Mesothelial cell of epicardium (in vitro differentiated cells): ENCODE measurements at regions not wholly inside any gene's neighbourhood (a gene's known extent, or its start where the extent isn't known, plus 50 kb on each side); places are given as distances from the start of the nearest gene placed in this dataset.

ENCODE experiments used
- DNase-seq, 2 experiments: peaks; one replicate each; pipeline ENCODE4 v3.0.0; 2021; ENCODE audit warnings: low spot score in 2 of 2; ENCODE audit not compliant: unreplicated experiment in 2 of 2
- H3K27ac Mint-ChIP-seq: 2 replicates; pipeline ENCODE4 v1.8.0; 2021; ENCODE audit warnings: mixed read lengths
- H3K27me3 Mint-ChIP-seq: 2 replicates; pipeline ENCODE4 v1.8.0; 2021; ENCODE audit warnings: low read depth, mixed read lengths
- H3K36me3 Mint-ChIP-seq: 2 replicates; pipeline ENCODE4 v1.8.0; 2021; ENCODE audit warnings: mixed read lengths
- H3K4me1 Mint-ChIP-seq: 2 replicates; pipeline ENCODE4 v1.8.0; 2021; ENCODE audit warnings: mixed read lengths
- H3K4me3 Mint-ChIP-seq: 2 replicates; pipeline ENCODE4 v1.8.0; 2021; ENCODE audit warnings: mild to moderate bottlenecking, moderate library complexity, mixed read lengths
- H3K9me3 Mint-ChIP-seq: 2 replicates; pipeline ENCODE4 v1.8.0; 2021; ENCODE audit warnings: mixed read lengths
- CTCF ChIP-seq: fragments of 200-600 bp; sonication (generic); IDR thresholded peaks from one replicate; pipeline ENCODE4 v1.5.0; 2021; ENCODE audit warnings: antibody characterized with exemption; ENCODE audit not compliant: unreplicated experiment

GRCh38 chr6:159617444-159617843 is 75.6 kb downstream of the SOD2 start:
- DNase-seq = no peak
- TF ChIP-seq CTCF = no peak
- H3K27ac Mint-ChIP-seq = no peak overlapping the region
- peaks cover 37% of the 10 kb centered on the region for H3K9me3 Mint-ChIP-seq
- no peaks in the 10 kb centered on the region for H3K4me1 Mint-ChIP-seq
- H3K27me3 Mint-ChIP-seq = peaks cover 6% of the 10 kb centered on the region
- no peaks in the 10 kb centered on the region for H3K36me3 Mint-ChIP-seq
- no peak overlapping the region for H3K4me3 Mint-ChIP-seq

DNA sequence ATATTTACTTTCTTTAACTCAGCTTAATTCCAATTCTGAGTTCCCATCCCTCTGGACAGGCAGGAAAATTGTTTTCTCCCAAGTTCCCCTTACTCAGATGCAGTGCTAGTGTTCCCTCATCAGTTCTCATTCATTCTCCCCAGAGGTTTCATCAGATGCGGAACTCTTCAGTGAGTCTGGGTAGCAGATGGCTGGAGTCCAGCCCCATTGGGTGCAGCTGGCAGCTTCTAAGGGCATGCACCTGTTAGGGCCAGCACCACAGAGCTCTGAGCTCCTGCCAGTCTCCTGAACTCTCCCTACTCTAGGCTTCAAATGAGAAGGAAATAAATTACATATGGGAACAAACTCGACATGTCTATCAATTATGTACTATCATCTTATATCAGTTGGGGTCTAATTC is 76.6 kb downstream of the SOD2 start:
- H3K4me3 Mint-ChIP-seq = no peak overlapping the region
- H3K27me3 Mint-ChIP-seq = peaks cover 4% of the 10 kb centered on the region
- H3K36me3 Mint-ChIP-seq = no peaks in the 10 kb centered on the region
- no peak for DNase-seq
- no peaks in the 10 kb centered on the region for H3K4me1 Mint-ChIP-seq
- no peak overlapping the region for H3K27ac Mint-ChIP-seq
- peaks cover 37% of the 10 kb centered on the region for H3K9me3 Mint-ChIP-seq
- TF ChIP-seq CTCF = no peak

DNA sequence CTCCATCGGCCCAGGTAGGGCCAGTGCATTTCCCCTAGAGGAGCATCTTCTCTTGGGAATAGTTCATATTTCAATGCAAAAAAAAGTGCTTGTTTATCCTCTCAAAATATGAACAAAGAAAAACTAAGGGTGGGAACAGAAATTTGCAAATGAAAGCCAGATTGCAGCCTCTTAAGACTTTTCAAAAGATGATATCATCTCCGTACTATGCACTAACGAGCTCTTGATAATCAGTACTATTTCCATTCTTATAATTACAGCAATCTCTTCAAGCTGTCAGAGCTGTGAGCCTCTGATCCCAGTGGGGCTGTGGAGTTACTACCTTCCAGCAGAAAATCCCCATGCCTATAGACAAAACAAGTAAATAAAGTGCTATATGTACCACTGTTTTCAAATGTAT is 77.1 kb downstream of the SOD2 start:
- H3K9me3 Mint-ChIP-seq = peaks cover 37% of the 10 kb centered on the region
- H3K27me3 Mint-ChIP-seq = peaks cover 4% of the 10 kb centered on the region
- TF ChIP-seq CTCF = no peak
- H3K4me3 Mint-ChIP-seq = no peak overlapping the region
- DNase-seq = no peak
- no peaks in the 10 kb centered on the region for H3K36me3 Mint-ChIP-seq
- no peak overlapping the region for H3K27ac Mint-ChIP-seq
- no peaks in the 10 kb centered on the region for H3K4me1 Mint-ChIP-seq

- no peak for DNase-seq
- no peaks in the 10 kb centered on the region for H3K36me3 Mint-ChIP-seq
- H3K27me3 Mint-ChIP-seq = peaks cover 2% of the 10 kb centered on the region
- H3K4me1 Mint-ChIP-seq = no peaks in the 10 kb centered on the region
- H3K4me3 Mint-ChIP-seq = no peak overlapping the region
- no peak for TF ChIP-seq CTCF
- H3K9me3 Mint-ChIP-seq = peaks cover 20% of the 10 kb centered on the region
- no peak overlapping the region for H3K27ac Mint-ChIP-seq
Measured at GRCh38 chr6:159610881-159611280, 82.2 kb downstream of the SOD2 start.

- Mint-ChIP-seq H3K9me3 (peaks cover 12% of the 10 kb centered on the region), H3K4me1 (no peaks in the 10 kb centered on the region), H3K4me3 (no peak overlapping the region), H3K27ac (no peak overlapping the region), H3K27me3 (peaks cover 2% of the 10 kb centered on the region), H3K36me3 (no peaks in the 10 kb centered on the region)
- no peak for DNase-seq
- no peak for TF ChIP-seq CTCF
Measured at GRCh38 chr6:159609652-159610178, 83.3 kb downstream of the SOD2 start.
